Muscle layer of colon (tissue), 2 donors: ENCODE measurements at regions not wholly inside any gene's neighbourhood (a gene's known extent, or its start where the extent isn't known, plus 50 kb on each side); places are given as distances from the start of the nearest gene placed in this dataset.

ENCODE experiments used
- H3K27ac ChIP-seq: one replicate; pipeline ENCODE4 v1.7.0; 2013; ENCODE audit warnings: low read depth, mild to moderate bottlenecking, low read length, moderate library complexity
- H3K27me3 ChIP-seq, 2 donors: one replicate each; pipeline ENCODE4 v1.7.0; 2013; ENCODE audit warnings: low read length in 2 of 2, mild to moderate bottlenecking in 2 of 2; ENCODE audit not compliant: insufficient read depth in 2 of 2, control insufficient read depth in 1 of 2
- H3K36me3 ChIP-seq: one replicate; pipeline ENCODE4 v1.7.0; 2013; ENCODE audit warnings: mild to moderate bottlenecking, low read length; ENCODE audit not compliant: insufficient read depth
- H3K4me1 ChIP-seq: one replicate; pipeline ENCODE4 v1.7.0; 2013; ENCODE audit warnings: mild to moderate bottlenecking, low read length; ENCODE audit not compliant: insufficient read depth
- H3K4me3 ChIP-seq, 2 donors: one replicate each; pipeline ENCODE4 v1.7.0; 2013; ENCODE audit warnings: low read length in 2 of 2, low read depth in 1 of 2, mild to moderate bottlenecking in 1 of 2, moderate library complexity in 1 of 2
- H3K9ac ChIP-seq: one replicate; pipeline ENCODE4 v1.7.0; 2013; ENCODE audit warnings: low read length
- H3K9me3 ChIP-seq: one replicate; pipeline ENCODE4 v1.7.0; 2013; ENCODE audit warnings: mild to moderate bottlenecking, low read length
- donor health status: abdominal sarcoma.
- donor health status: Adenocarcinoma of cecum.

GRCh38 chr12:127257366-127257935, 1009.5 kb upstream of the TMEM132C start:
- H3K27ac ChIP-seq, result no peak overlapping the region
- H3K9ac ChIP-seq, result no peak overlapping the region

GRCh38 chr12:127260531-127260930, 1006.4 kb upstream of the TMEM132C start:
- H3K9me3 ChIP-seq, result no peaks in the 10 kb centered on the region
- no peaks in the 10 kb centered on the region for H3K4me1 ChIP-seq
- H3K27ac ChIP-seq, result no peak overlapping the region
- H3K36me3 ChIP-seq, result no peaks in the 10 kb centered on the region
- H3K27me3 ChIP-seq, result no peaks in the 10 kb centered on the region
- no peak overlapping the region for H3K9ac ChIP-seq
- H3K4me3 ChIP-seq, result no peak overlapping the region

More at GRCh38 chr12:127257366-127257935, 1009.5 kb upstream of the TMEM132C start:
- Histone ChIP-seq H3K9me3 (no peaks in the 10 kb centered on the region), H3K4me1 (no peaks in the 10 kb centered on the region), H3K27me3 (no peaks in the 10 kb centered on the region), H3K4me3 (no peak overlapping the region), H3K36me3 (no peaks in the 10 kb centered on the region)

- H3K27ac ChIP-seq, result no peak overlapping the region
- H3K27me3 ChIP-seq, result no peaks in the 10 kb centered on the region
- no peak overlapping the region for H3K4me3 ChIP-seq
- no peaks in the 10 kb centered on the region for H3K4me1 ChIP-seq
- H3K9me3 ChIP-seq, result no peaks in the 10 kb centered on the region
- H3K36me3 ChIP-seq, result no peaks in the 10 kb centered on the region
- H3K9ac ChIP-seq, result no peak overlapping the region
These were observed 1006.0 kb upstream of the TMEM132C start for GRCh38 chr12:127260999-127261398.

GRCh38 chr12:127262615-127263014, 1004.4 kb upstream of the TMEM132C start:
- Histone ChIP-seq H3K4me1 (no peaks in the 10 kb centered on the region), H3K9me3 (no peaks in the 10 kb centered on the region), H3K36me3 (no peaks in the 10 kb centered on the region)

GRCh38 chr12:127263621-127264020, 1003.3 kb upstream of the TMEM132C start:
- no peaks in the 10 kb centered on the region for H3K36me3 ChIP-seq
- H3K27me3 ChIP-seq, result no peaks in the 10 kb centered on the region
- H3K4me1 ChIP-seq, result no peaks in the 10 kb centered on the region
- no peak overlapping the region for H3K27ac ChIP-seq
- no peaks in the 10 kb centered on the region for H3K9me3 ChIP-seq
- H3K9ac ChIP-seq, result no peak overlapping the region
- H3K4me3 ChIP-seq, result no peak overlapping the region

More at GRCh38 chr12:127262615-127263014, 1004.4 kb upstream of the TMEM132C start:
- Histone ChIP-seq H3K27me3 (no peaks in the 10 kb centered on the region), H3K4me3 (no peak overlapping the region), H3K27ac (no peak overlapping the region), H3K9ac (no peak overlapping the region)

- H3K9ac ChIP-seq, result no peak overlapping the region
- H3K4me1 ChIP-seq, result no peaks in the 10 kb centered on the region
- no peaks in the 10 kb centered on the region for H3K9me3 ChIP-seq
- no peak overlapping the region for H3K27ac ChIP-seq
- no peaks in the 10 kb centered on the region for H3K36me3 ChIP-seq
- no peaks in the 10 kb centered on the region for H3K27me3 ChIP-seq
- no peak overlapping the region for H3K4me3 ChIP-seq
These were observed 999.8 kb upstream of the TMEM132C start for GRCh38 chr12:127267128-127267527.

- Histone ChIP-seq H3K4me1 (no peaks in the 10 kb centered on the region), H3K27ac (no peak overlapping the region)
These were observed 998.8 kb upstream of the TMEM132C start for GRCh38 chr12:127268213-127268612.

GRCh38 chr12:127268706-127269425, 998.1 kb upstream of the TMEM132C start:
- Histone ChIP-seq H3K27me3 (no peaks in the 10 kb centered on the region), H3K9me3 (no peaks in the 10 kb centered on the region), H3K27ac (no peak overlapping the region), H3K4me3 (no peak overlapping the region), H3K4me1 (no peaks in the 10 kb centered on the region), H3K9ac (no peak overlapping the region), H3K36me3 (no peaks in the 10 kb centered on the region)

More at GRCh38 chr12:127268213-127268612, 998.8 kb upstream of the TMEM132C start:
- Histone ChIP-seq H3K4me3 (no peak overlapping the region), H3K27me3 (no peaks in the 10 kb centered on the region), H3K9ac (no peak overlapping the region), H3K36me3 (no peaks in the 10 kb centered on the region), H3K9me3 (no peaks in the 10 kb centered on the region)

GRCh38 chr12:127270193-127270592, 996.8 kb upstream of the TMEM132C start:
- no peak overlapping the region for H3K27ac ChIP-seq
- no peaks in the 10 kb centered on the region for H3K4me1 ChIP-seq
- no peaks in the 10 kb centered on the region for H3K9me3 ChIP-seq
- H3K4me3 ChIP-seq, result no peak overlapping the region
- H3K36me3 ChIP-seq, result no peaks in the 10 kb centered on the region
- no peak overlapping the region for H3K9ac ChIP-seq
- no peaks in the 10 kb centered on the region for H3K27me3 ChIP-seq

GRCh38 chr12:127271776-127272175, 995.2 kb upstream of the TMEM132C start:
- H3K27ac ChIP-seq, result no peak overlapping the region

GRCh38 chr12:127272864-127273263, 994.1 kb upstream of the TMEM132C start:
- Histone ChIP-seq H3K9ac (no peak overlapping the region), H3K4me3 (no peak overlapping the region), H3K9me3 (no peaks in the 10 kb centered on the region), H3K27me3 (no peaks in the 10 kb centered on the region), H3K27ac (no peak overlapping the region), H3K36me3 (no peaks in the 10 kb centered on the region), H3K4me1 (no peaks in the 10 kb centered on the region)

More at GRCh38 chr12:127271776-127272175, 995.2 kb upstream of the TMEM132C start:
- Histone ChIP-seq H3K9me3 (no peaks in the 10 kb centered on the region), H3K9ac (no peak overlapping the region), H3K4me1 (no peaks in the 10 kb centered on the region), H3K27me3 (no peaks in the 10 kb centered on the region), H3K36me3 (no peaks in the 10 kb centered on the region), H3K4me3 (no peak overlapping the region)

- Histone ChIP-seq H3K9me3 (no peaks in the 10 kb centered on the region), H3K9ac (no peak overlapping the region), H3K27me3 (no peaks in the 10 kb centered on the region), H3K27ac (no peak overlapping the region), H3K4me3 (no peak overlapping the region), H3K36me3 (no peaks in the 10 kb centered on the region), H3K4me1 (no peaks in the 10 kb centered on the region)
These were observed 993.3 kb upstream of the TMEM132C start for GRCh38 chr12:127273626-127274025.
